ENCODE measurements at regions not wholly inside any gene's neighbourhood (a gene's known extent, or its start where the extent isn't known, plus 50 kb on each side); places are given as distances from the start of the nearest gene placed in this dataset.

GRCh38 chr2:226251661-226252060, 548.0 kb downstream of the IRS1 start:
- TF ChIP-seq CTCF (IDR thresholded peaks at IDR 0.05) (no peak), POLR2A (IDR thresholded peaks at IDR 0.05) (no peak)
